Inflammatory macrophage treated with lipopolysaccharide for 1 hour (primary cell): ENCODE measurements at regions not wholly inside any gene's neighbourhood (a gene's known extent, or its start where the extent isn't known, plus 50 kb on each side); places are given as distances from the start of the nearest gene placed in this dataset.
"Not testable (repeated sequence)": the region's sequence is repeated elsewhere in the genome, so short reads cannot be mapped to it uniquely, and the experiment has no call there.

Source experiments
- DNase-seq, 2 donors: peaks; one replicate each; pipeline ENCODE4 v3.0.0-alpha.2; 2020 to 2022

DNA sequence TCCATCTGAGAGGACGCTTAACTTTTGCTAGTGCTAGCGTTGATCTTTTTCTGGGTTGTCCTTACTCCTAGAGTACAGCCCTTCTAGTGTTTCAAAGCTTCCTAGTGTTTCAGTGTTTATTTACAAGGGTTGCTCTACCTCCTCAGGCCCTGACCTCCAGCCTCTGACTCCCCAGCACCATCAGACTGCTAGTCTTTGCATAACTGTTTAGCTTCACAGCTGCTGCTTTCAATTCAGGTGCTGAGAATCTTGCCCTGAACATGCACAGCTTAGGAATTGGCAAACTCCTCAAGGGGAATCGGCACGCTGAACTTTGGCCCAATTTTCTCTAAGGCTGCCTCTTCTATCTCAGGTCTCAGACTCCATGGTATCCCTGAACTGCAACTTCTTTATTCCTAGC is 52.9 kb downstream of the OR52B4 start:
- DNase-seq, result not testable (repeated sequence)

DNA sequence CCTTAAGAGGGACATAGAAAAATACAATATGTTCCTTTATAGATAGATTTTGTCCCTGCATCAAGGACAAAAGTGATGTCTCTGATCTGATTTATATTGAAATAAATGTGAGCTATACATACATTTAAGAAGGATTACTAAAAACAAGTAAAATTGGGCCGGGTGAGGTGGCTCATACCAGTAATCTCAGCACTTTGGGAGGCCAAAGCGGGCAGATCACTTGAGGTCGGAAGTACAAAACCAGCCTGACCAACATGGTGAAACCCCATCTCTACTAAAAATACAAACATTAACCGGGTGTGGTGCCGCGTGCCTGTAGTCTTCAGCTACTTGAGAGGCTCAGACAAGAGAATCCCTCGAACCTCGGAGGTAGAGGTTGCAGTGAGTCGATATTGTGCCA is 91.0 kb downstream of the OR52B4 start:
- DNase-seq, result not testable (repeated sequence)

DNA sequence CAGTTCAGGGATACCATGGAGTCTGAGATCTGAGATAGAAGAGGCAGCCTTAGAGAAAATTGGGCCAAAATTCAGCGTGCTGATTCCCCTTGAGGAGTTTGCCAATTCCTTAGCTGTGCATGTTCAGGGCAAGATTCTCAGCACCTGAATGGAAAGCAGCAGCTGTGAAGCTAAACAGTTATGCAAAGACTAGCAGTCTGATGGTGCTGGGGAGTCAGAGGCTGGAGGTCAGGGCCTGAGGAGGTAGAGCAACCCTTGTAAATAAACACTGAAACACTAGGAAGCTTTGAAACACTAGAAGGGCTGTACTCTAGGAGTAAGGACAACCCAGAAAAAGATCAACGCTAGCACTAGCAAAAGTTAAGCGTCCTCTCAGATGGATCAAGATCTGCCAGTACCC is 117.1 kb downstream of the OR52B4 start:
- DNase-seq, result not testable (repeated sequence)

DNA sequence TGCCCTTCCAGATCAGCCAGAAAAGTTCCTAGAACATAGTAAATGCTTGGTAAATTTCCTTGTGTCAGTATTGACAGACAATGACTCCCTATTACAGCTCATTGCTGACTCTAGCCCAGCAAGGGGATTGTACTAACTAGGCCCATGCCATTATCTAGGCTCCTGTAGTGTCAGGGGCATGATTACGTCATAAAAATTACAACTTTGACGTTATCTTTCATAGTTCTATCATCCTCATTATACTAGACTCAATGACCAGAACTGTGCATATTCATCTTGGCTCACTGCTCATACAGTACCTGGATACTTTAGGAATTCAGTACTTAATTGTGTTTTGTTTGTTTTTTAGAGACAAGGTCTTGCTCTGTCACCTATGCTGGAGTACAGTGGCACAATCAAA is 118.7 kb downstream of the OR52B4 start:
- DNase-seq, result not testable (repeated sequence)

DNA sequence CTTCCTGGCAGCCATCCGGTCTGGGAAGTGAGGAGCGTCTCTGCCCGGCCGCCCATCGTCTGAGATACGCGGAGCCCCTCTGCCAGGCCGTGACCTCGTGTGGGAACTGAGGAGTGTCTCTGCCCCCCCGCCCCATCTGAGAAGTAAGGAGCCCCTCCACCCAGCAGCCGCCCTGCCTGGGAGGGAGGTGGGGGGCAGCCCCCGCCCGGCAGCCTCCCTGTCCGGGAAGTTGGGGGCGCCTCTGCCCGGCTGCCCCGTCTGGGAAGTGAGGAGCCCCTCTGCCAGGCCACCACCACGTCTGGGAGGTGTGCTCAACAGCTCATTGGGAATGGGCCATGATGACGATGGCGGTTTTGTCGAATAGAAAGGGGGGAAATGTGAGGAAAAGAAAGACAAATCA is 130.4 kb downstream of the OR52B4 start:
- not testable (repeated sequence) for DNase-seq

DNA sequence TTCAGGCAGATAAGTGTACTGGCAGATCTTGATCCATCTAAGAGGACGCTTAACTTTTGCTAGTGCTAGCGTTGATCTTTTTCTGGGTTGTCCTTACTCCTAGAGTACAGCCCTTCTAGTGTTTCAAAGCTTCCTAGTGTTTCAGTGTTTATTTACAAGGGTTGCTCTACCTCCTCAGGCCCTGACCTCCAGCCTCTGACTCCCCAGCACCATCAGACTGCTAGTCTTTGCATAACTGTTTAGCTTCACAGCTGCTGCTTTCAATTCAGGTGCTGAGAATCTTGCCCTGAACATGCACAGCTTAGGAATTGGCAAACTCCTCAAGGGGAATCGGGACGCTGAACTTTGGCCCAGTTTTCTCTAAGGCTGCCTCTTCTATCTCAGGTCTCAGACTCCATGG is 124.3 kb downstream of the RRM1 start:
- DNase-seq, result not testable (repeated sequence)

DNA sequence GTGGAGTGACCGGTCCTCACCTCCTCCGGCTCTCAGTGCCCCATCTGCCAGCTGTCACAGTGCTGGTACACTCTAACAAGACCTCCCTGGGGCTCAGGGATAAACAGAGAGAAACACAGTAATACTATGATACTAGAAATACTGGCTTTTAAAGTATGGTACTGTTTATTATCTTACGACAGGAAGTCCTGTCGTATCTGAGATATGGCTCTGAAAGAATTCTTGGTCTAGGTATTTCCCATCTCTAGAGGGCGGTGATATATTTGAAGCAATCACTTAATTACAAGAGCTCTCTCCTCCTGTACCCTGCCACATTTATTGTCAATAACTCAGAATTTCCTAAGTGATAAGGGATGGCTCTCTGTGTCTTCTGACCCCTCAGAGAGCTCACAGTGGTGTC is 119.1 kb downstream of the RRM1 start:
- no peak for DNase-seq

DNA sequence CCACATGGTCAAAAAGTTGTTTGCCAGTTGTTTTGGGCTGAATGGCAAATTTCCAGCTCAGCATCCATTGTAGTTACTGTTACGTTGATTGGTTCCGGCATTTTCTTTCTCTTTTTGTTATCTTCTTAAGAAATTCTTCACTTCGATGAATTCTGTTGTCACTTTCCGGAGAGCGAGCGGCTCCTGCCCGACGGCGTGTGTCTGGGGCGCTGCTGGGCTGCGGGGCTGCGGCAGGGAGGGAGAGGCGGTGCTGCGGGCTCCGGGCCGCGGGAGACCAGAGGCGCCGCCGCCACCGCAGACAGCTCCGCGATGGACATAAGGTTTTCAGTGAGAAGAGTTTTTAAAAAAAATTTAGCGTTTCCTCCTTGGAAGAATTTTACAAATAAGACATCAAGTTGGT is 117.4 kb downstream of the RRM1 start:
- no peak for DNase-seq

DNA sequence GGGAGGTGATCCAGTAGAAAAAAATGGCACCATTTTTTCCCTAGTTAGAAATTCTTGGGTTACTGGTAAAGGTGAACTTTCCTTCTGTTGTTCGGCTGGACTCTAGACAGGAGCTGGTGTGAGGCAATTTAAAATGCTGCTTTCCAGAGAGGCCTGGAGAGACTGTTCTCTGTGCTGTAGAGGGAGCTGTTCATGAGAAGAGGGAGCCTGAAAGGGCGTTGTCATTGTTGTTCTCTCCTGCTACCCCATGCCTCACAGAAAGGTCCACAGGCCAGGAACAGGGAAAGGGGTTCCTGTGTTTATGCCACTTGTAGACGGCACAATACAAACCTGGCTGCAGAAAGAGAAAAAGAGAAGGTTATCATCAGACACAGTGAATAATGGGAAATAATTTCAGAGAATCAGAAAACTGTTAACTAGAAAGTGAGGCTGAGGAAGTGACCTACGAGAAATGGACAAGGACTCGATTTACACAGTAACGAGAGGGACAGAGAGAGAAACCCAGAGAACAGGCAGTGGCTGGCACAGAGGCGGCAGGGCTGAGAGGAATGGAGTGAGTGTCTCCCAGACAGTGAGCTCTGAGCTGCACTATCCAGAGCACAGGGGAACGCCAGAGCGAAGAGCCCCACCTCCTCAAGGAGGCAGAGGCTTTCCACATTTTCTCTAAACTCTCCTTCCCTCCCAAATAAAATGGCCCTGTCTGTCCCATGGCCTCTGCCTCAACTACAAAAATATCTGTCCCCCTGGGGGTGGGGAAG is 109.2 kb downstream of the RRM1 start:
- DNase-seq, result no peak

DNA sequence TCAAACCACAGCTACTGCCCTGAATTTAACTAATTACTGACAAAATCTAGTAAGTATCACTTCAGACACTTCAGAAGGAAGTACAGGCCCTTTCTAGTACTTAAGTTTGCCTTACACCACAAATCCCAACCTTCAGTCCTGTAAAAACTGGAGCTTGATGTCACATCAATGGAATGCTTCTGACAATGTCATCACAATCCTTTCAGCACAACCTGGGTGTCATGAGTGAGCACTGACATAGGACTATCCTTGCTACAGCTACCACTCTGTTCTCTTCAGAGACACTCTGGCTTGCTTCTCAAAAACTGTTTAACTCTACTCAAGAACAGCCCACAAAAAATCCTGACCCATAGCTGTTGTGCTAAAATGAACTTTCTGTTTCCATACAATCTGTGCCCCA is 108.2 kb downstream of the RRM1 start:
- DNase-seq, result no peak

DNA sequence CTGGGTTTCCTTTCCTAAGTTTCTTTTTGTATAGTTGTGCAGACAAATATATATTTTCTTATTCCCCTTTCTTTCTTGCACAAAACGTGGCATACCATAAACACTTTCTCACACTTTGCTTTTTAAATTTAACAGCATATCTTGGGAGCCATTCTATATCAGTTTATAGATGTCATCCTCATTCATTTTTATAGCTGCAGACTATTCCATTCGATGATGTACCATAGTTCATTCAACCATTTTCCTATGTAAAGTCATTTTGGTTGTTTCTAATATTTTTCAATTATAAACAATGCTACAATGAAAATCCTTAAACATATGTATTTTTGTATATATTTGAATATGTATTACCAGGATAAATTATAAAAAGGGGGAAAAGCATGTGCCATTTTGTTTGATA is 102.5 kb downstream of the RRM1 start:
- no peak for DNase-seq

DNA sequence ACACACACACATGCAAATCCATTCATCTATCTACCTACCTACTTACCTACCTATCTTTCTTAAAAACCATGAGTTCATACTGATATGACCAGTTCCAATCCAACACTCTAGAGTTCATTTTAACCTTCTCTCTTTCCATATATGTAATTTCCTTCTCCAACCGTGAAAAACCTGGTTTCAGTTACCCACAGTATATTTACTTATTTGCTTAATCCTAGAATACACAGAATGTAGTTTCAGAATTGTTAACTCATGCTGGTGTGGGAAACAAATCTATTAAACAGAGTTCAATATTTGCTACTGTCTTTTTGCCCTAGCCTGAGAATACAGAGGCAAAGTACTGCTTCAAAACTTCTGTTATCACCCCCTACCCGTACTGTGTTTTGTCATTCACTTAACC is 101.3 kb downstream of the RRM1 start:
- DNase-seq, result no peak

DNA sequence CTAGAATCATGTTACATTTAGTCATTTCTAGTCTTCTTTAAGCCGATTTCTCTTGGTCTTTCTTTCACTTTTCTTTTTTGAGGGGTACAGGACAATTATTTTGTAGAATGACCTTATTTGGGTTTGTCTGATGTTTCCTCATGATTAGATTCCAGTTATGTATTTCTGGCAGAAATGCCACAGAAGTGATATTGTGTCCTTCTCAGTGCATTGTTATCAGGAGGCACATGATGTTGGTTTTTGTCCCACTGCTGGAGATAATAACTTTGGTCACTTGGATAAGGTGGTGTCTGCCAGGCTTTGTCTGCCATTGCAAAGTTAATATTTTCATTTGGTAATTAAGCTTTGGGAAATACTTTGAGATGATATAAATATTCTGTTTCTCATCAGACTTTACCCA is 100.3 kb downstream of the RRM1 start:
- DNase-seq, result no peak

DNA sequence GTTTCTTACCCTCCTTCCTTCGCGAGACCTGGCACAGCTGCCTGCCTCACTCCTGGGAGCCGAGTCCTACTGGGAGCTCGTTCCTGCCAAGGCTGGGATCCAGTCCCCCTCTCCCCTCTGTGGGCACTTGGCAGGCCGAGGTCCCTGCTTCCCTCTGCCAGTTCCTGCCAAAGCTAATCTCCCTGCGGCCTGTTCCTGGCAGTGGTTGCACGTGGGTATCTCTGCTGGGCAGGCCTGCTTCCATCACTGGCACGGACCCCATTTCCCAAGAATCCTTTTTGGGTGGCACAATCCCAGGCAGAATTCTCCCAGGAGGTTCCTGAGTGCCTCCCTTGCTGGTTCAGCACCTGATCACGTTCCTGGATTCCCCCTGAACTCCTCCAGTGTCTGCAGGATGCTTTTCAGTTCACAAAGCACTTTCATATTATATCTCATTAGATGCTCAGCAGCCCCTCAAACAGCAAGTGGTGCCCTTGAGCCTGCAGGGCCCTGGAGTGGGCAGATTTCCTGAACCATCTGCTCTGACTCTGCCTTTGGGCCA is 96.5 kb downstream of the RRM1 start:
- DNase-seq, result no peak

DNA sequence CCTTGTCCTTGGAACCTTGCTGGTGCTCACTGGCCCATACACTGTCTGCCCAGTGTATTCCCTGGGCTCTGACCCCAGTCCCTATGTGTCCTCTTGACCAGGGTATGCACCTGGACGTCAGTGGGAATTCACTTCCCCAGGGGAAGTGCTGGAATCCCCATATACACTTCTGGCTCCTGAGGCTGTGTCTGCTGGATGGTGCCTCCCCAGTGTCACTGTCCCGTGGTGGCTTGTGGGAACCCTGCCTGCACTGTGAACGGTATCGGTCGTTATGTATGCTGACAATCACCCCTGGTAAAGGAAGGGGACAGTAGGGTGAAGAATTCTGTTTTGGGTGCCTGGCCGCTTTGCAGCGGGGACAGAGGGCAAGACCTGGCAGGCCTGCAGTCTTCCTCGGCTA is 95.9 kb downstream of the RRM1 start:
- no peak for DNase-seq

DNA sequence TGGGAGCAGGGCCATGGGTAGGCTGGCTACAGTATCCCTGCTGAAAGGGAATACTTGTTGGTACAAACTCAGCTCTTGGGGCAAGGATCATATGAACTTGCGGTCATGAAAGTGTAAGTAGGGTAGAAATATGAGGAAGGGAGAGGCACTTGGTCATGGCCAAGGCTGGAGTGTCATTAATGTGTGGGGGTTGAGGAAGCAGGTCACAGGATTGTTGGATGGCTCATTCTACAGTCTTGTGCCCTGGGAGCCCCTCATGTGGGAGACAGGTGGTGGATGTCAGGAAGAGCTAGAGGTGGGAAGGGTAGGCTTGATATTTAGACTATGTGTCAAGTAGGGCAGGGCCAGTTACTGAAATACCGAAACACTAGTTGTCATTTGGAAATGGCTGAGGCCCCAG is 95.5 kb downstream of the RRM1 start:
- peak; percentile 33 to 63 for DNase-seq
